Keratinocyte (primary cell): ENCODE measurements at regions not wholly inside any gene's neighbourhood (a gene's known extent, or its start where the extent isn't known, plus 50 kb on each side); places are given as distances from the start of the nearest gene placed in this dataset.

ENCODE experiments used
- DNase-seq: peaks from one replicate; pipeline ENCODE4 v3.0.0-alpha.2; 2011; ENCODE audit warnings: low read depth, missing footprints, low spot score
- FAIRE-seq: peaks from 2 replicates; lab custom pipeline; 2011; peaks lifted over from hg19 to GRCh38; lab: Jason Lieb, UNC
- H2AFZ ChIP-seq: 2 replicates; pipeline ENCODE4 v1.6.0; 2012; ENCODE audit warnings: low read length, control low read depth, inconsistent platforms; ENCODE audit not compliant: control insufficient read depth
- H3K27ac ChIP-seq: 2 replicates; pipeline ENCODE4 v1.5.1; 2011; ENCODE audit warnings: low read length; ENCODE audit not compliant: control insufficient read depth, insufficient read depth
- H3K27me3 ChIP-seq: 3 replicates; pipeline ENCODE4 v1.6.0; 2011; ENCODE audit warnings: low read length; ENCODE audit not compliant: control insufficient read depth, insufficient read depth; ENCODE audit errors: extremely low read depth
- H3K36me3 ChIP-seq, 2 experiments: 2 replicates in 1 of 2; 3 replicates in 1 of 2; pipeline ENCODE4 v1.5.1; 2011; ENCODE audit warnings: low read length in 2 of 2, mild to moderate bottlenecking in 1 of 2; ENCODE audit not compliant: control insufficient read depth in 2 of 2, insufficient read depth in 2 of 2; ENCODE audit errors: extremely low read depth in 1 of 2
- H3K4me1 ChIP-seq: 3 replicates; pipeline ENCODE4 v1.5.1; 2011; ENCODE audit warnings: low read length; ENCODE audit not compliant: control insufficient read depth, insufficient read depth; ENCODE audit errors: extremely low read depth
- H3K4me2 ChIP-seq: 3 replicates; pipeline ENCODE4 v1.6.0; 2011; ENCODE audit warnings: low read depth, low read length; ENCODE audit not compliant: control insufficient read depth, insufficient read depth; ENCODE audit errors: extremely low read depth
- H3K4me3 ChIP-seq, 3 experiments: fragments of 200-600 bp in 1 of 3; sonication (generic) in 1 of 3; 2 replicates in 2 of 3; 3 replicates in 1 of 3; pipeline ENCODE4 v1.5.1; 2011 to 2016; ENCODE audit warnings: low read length in 3 of 3, mild to moderate bottlenecking in 3 of 3, control low read depth in 2 of 3, inconsistent platforms in 1 of 3, low read depth in 1 of 3, mixed read lengths in 1 of 3, mixed run types in 1 of 3, moderate library complexity in 1 of 3; ENCODE audit not compliant: control insufficient read depth in 2 of 3, insufficient read depth in 2 of 3; ENCODE audit errors: extremely low read depth in 1 of 3
- H3K79me2 ChIP-seq: 2 replicates; pipeline ENCODE4 v1.6.0; 2012; ENCODE audit warnings: low read length; ENCODE audit not compliant: control insufficient read depth, insufficient read depth
- H3K9ac ChIP-seq: 3 replicates; pipeline ENCODE4 v1.6.0; 2011; ENCODE audit warnings: low read length; ENCODE audit not compliant: control insufficient read depth, insufficient read depth; ENCODE audit errors: extremely low read depth
- H3K9me1 ChIP-seq: 3 replicates; pipeline ENCODE4 v1.6.0; 2011; ENCODE audit warnings: low read length; ENCODE audit not compliant: control insufficient read depth, insufficient read depth; ENCODE audit errors: extremely low read depth
- H3K9me3 ChIP-seq: 2 replicates; pipeline ENCODE4 v1.5.1; 2012; ENCODE audit warnings: low read depth, low read length; ENCODE audit not compliant: control insufficient read depth
- H4K20me1 ChIP-seq: 3 replicates; pipeline ENCODE4 v1.6.0; 2011; ENCODE audit warnings: low read length; ENCODE audit not compliant: control insufficient read depth, insufficient read depth; ENCODE audit errors: extremely low read depth
- CTCF ChIP-seq, 3 experiments: IDR thresholded peaks in 1 of 3; conservative IDR thresholded peaks in 1 of 3; optimal IDR thresholded peaks in 1 of 3; 2 replicates in 2 of 3; 3 replicates in 1 of 3; pipeline versions ENCODE3 to v1.5.1; 2011; ENCODE audit warnings: low read length in 3 of 3, mild to moderate bottlenecking in 3 of 3, moderate library complexity in 2 of 3, control low read depth in 1 of 3, inconsistent platforms in 1 of 3; ENCODE audit not compliant: insufficient read depth in 2 of 3; ENCODE audit errors: extremely low read depth in 1 of 3
- EZH2 ChIP-seq: IDR thresholded peaks from one replicate; pipeline ENCODE4 v1.6.1; 2012; ENCODE audit warnings: inconsistent platforms, mild to moderate bottlenecking, low read length, moderate library complexity
- dilution Hi-C: fragments of 300-500 bp; cut with MboI; formaldehyde crosslinking; loops from one replicate; pipeline ENCODE4 v1.7.0; 2020; ENCODE audit warnings: low sequenced_read_pairs; ENCODE audit not compliant: extremely low pct_ligation_motif_present

- Histone ChIP-seq H2AFZ (no peak overlapping the region), H3K79me2 (no peaks in the 10 kb centered on the region), H3K27ac (no peak overlapping the region), H3K9me1 (no peaks in the 10 kb centered on the region), H4K20me1 (no peaks in the 10 kb centered on the region), H3K9me3 (no peaks in the 10 kb centered on the region), H3K36me3 (no peaks in the 10 kb centered on the region), H3K9ac (no peak overlapping the region), H3K4me1 (peaks cover 13% of the 10 kb centered on the region), H3K27me3 (no peaks in the 10 kb centered on the region), H3K4me3 (no peak overlapping the region), H3K4me2 (no peak overlapping the region)
- no peak for DNase-seq
- dilution Hi-C loops = no loop called here
- TF ChIP-seq EZH2 = no peak
- peak in 1 of 3 experiments; percentile 12 for TF ChIP-seq CTCF (optimal IDR thresholded peaks at IDR 0.05 in 1 of 3, IDR thresholded peaks at IDR 0.05 in 1 of 3, conservative IDR thresholded peaks at IDR 0.05 in 1 of 3; ENCODE audit: extremely low read depth in 1 of 3, insufficient read depth in 2 of 3, low read length in 3 of 3)
- FAIRE-seq = no peak
Observed at GRCh38 chr6:2596222-2596621, 154.5 kb downstream of the MYLK4 start.

- no peak overlapping the region for H2AFZ ChIP-seq
- H3K79me2 ChIP-seq = no peaks in the 10 kb centered on the region
- dilution Hi-C loops = no loop called here
- peak; percentile 49 for DNase-seq
- H3K4me2 ChIP-seq = no peak overlapping the region
- TF ChIP-seq CTCF (optimal IDR thresholded peaks at IDR 0.05 in 1 of 3, IDR thresholded peaks at IDR 0.05 in 1 of 3, conservative IDR thresholded peaks at IDR 0.05 in 1 of 3; ENCODE audit: extremely low read depth in 1 of 3, insufficient read depth in 2 of 3, low read length in 3 of 3) = no peak
- TF ChIP-seq EZH2 = no peak
- H3K27me3 ChIP-seq = no peaks in the 10 kb centered on the region
- no peaks in the 10 kb centered on the region for H3K36me3 ChIP-seq
- H4K20me1 ChIP-seq = no peaks in the 10 kb centered on the region
- H3K9me1 ChIP-seq = no peaks in the 10 kb centered on the region
- H3K9me3 ChIP-seq = no peaks in the 10 kb centered on the region
- no peak overlapping the region for H3K27ac ChIP-seq
- no peak overlapping the region for H3K9ac ChIP-seq
- H3K4me1 ChIP-seq = peaks cover 13% of the 10 kb centered on the region
- FAIRE-seq = peak; percentile 86
- H3K4me3 ChIP-seq = no peak overlapping the region
Observed at GRCh38 chr6:2594868-2595267, 155.9 kb downstream of the MYLK4 start.
